Left lung (tissue), 4 donors: ENCODE measurements at regions not wholly inside any gene's neighbourhood (a gene's known extent, or its start where the extent isn't known, plus 50 kb on each side); places are given as distances from the start of the nearest gene placed in this dataset.

ENCODE experiments used
- ATAC-seq: fragments of 200-7000 bp; cut with Tn5 transposase; one replicate; pipeline ENCODE4 v1.9.1; 2020; ENCODE audit warnings: moderate library complexity
- DNase-seq, 4 donors: peaks; one replicate each; pipeline ENCODE4 v3.0.0-alpha.2; 2013 to 2020
- H3K27ac ChIP-seq, 2 donors: fragments of 200-600 bp; sonication (generic) in 1 of 2; one replicate each; pipeline versions ENCODE4 v1.5.0 to v1.8.0; 2020 to 2021
- H3K27me3 ChIP-seq, 2 donors: fragments of 200-600 bp; sonication (generic) in 1 of 2; one replicate each; pipeline versions ENCODE4 v1.5.0 to v1.8.0; 2020 to 2021
- H3K36me3 ChIP-seq, 2 donors: fragments of 200-600 bp; sonication (generic) in 1 of 2; one replicate each; pipeline versions ENCODE4 v1.5.0 to v1.8.0; 2020 to 2021
- H3K4me1 ChIP-seq, 2 donors: fragments of 200-600 bp; one replicate each; pipeline ENCODE4 v1.8.0; 2021
- H3K4me3 ChIP-seq, 2 donors: fragments of 200-600 bp; sonication (generic) in 1 of 2; one replicate each; pipeline versions ENCODE4 v1.5.0 to v1.8.0; 2020 to 2021; ENCODE audit warnings: mild to moderate bottlenecking in 1 of 2
- H3K9me3 ChIP-seq, 2 donors: fragments of 200-600 bp; sonication (generic) in 1 of 2; one replicate each; pipeline versions ENCODE4 v1.5.0 to v1.8.0; 2020 to 2021
- intact Hi-C, 2 donors: fragments of 100-400 bp; cut with DNase I; formaldehyde crosslinking; loops; one replicate each; pipeline versions ENCODE4 v1.11.2 to v1.14.2; 2022
- TF ChIP-seq, protein P1 (sequence below), 2 donors: fragments of 200-600 bp; sonication (generic) in 1 of 2; IDR thresholded peaks; one replicate each; pipeline versions ENCODE4 v1.5.0 to v1.8.0; 2021; ENCODE audit warnings: antibody characterized with exemption in 2 of 2
- donor health status: DM: no; HTN: yes; CAD: no.
- donor health status: DM: no; HTN: no; CAD: no.

DNA sequence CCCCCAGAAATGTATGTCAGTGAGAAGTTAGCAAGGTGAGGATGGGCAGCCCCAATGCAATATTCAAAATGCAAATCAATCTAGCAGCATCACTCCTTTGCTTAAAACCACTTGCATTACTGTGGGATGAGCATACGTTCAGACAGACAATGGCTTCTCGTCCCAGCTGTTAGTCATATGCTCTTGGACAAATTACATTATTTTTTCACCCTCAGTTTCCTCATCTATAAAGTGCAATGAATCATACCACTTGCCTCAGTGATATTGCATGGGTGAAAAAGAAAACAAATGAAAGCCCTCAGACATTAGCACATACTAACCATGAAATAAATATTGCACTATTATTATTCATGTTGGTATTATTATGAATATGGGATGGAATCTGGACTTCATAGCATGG, 132.3 kb downstream of the C12orf75 start:
- TF ChIP-seq, protein P1, sequence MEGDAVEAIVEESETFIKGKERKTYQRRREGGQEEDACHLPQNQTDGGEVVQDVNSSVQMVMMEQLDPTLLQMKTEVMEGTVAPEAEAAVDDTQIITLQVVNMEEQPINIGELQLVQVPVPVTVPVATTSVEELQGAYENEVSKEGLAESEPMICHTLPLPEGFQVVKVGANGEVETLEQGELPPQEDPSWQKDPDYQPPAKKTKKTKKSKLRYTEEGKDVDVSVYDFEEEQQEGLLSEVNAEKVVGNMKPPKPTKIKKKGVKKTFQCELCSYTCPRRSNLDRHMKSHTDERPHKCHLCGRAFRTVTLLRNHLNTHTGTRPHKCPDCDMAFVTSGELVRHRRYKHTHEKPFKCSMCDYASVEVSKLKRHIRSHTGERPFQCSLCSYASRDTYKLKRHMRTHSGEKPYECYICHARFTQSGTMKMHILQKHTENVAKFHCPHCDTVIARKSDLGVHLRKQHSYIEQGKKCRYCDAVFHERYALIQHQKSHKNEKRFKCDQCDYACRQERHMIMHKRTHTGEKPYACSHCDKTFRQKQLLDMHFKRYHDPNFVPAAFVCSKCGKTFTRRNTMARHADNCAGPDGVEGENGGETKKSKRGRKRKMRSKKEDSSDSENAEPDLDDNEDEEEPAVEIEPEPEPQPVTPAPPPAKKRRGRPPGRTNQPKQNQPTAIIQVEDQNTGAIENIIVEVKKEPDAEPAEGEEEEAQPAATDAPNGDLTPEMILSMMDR (IDR thresholded peaks at IDR 0.05) = no peak
- Histone ChIP-seq H3K4me1 (no peaks in the 10 kb centered on the region), H3K36me3 (no peaks in the 10 kb centered on the region), H3K27me3 (no peaks in the 10 kb centered on the region), H3K27ac (no peak overlapping the region), H3K9me3 (peaks cover 0 to 2% of the 10 kb centered on the region in 2 donors), H3K4me3 (no peak overlapping the region)
- intact Hi-C loops = no loop called here
- DNase-seq (no peak), ATAC-seq (no peak)

DNA sequence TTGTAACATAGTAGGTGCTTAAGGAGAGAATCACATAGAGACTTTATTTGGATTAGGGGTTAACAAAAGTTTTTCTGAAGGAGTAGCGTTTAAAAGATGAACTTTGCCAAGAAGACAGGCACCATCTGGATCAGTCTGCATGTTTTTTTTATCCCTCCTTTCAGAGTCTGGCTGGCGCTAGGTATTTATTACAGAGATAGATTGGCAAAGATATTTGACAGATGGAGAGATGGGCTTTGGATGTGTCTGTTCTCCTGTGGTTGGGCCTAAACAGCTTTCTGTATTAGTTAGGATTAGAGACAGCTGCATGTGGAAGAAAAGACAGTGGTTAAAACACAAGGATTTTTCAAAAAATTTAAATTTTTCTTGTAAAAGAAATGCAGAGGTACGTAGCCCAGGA, 133.9 kb downstream of the C12orf75 start:
- no peaks in the 10 kb centered on the region for H3K27me3 ChIP-seq
- intact Hi-C loops = no loop called here
- no peaks in the 10 kb centered on the region for H3K36me3 ChIP-seq
- TF ChIP-seq, protein P1 (IDR thresholded peaks at IDR 0.05) = no peak
- H3K27ac ChIP-seq = no peak overlapping the region
- DNase-seq (no peak), ATAC-seq (no peak)
- H3K4me3 ChIP-seq = no peak overlapping the region
- no peaks in the 10 kb centered on the region for H3K4me1 ChIP-seq
- no peaks in the 10 kb centered on the region for H3K9me3 ChIP-seq

DNA sequence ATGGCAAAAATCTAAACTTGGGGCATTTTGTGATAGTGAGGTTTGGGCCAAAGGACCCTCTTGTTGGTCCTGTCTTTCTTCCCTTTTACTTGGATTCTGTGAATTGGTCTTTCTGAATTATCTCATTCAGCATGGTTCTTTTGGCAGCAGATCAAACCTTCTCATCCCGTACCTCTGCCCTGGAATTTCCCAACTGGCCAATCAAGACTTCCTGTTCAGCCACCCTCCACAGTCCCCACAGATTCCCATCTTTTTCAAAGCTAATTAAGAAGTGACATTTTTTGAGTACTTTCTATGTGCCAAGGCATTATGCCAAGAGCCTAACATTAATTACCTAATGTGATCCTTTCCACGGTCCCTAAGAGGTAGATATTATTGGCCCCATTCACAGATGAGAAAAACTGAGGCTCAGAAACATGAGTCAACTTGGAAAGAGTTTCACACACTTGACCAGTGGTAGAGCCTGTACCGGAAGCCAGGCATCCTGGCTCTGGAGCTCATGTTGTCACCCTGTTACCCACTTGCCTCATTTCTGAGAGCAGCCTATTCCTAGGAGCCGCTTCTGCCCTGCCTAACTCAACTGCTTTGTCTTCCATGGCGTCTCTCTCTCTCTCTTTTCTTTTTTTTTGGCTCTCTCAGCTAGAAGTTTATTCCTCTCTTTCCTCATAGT, 135.9 kb downstream of the C12orf75 start:
- no peak overlapping the region for H3K27ac ChIP-seq
- no peaks in the 10 kb centered on the region for H3K9me3 ChIP-seq
- H3K4me1 ChIP-seq = no peaks in the 10 kb centered on the region
- TF ChIP-seq, protein P1 (IDR thresholded peaks at IDR 0.05) = no peak
- no peak overlapping the region for H3K4me3 ChIP-seq
- no peaks in the 10 kb centered on the region for H3K36me3 ChIP-seq
- no peaks in the 10 kb centered on the region for H3K27me3 ChIP-seq
- no peak for DNase-seq
- intact Hi-C loops = no loop called here
- no peak for ATAC-seq

DNA sequence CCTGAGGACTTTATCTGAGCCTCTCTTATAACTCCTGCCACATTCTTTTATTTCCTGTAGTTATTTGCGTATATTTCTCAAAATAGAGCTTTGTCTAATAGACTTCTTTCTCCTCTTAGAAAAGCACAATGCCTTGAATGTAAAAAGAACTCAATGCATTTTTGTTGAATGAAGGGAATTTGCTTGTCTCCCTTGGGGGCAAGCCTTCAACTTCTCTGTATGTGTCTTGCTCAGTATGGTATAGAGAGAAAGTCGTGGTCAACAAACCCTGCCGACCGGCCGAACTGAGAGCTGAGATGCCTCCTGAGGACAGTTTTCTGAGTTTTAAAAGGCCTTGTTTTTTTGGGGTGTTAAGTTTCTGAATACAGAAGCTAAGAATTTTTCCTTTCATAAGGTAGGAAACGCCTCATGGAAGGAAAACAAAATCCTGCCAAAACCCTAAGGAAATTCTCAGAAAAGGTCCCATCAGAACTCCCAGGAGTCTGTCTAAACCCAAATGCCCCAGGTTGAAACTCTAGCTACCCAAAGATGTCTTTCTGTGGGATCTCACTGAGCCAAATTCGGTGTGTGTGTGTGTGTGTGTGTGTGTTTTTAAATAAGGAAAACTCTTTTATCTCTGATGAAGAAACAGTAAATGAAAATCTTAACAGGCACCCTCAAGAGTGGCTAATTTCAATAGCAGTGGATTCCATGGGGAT, 136.6 kb downstream of the C12orf75 start:
- DNase-seq (no peak), ATAC-seq (no peak)
- intact Hi-C loops = no loop called here
- H3K4me1 ChIP-seq = no peaks in the 10 kb centered on the region
- no peaks in the 10 kb centered on the region for H3K9me3 ChIP-seq
- H3K36me3 ChIP-seq = no peaks in the 10 kb centered on the region
- TF ChIP-seq, protein P1 (IDR thresholded peaks at IDR 0.05) = no peak
- H3K4me3 ChIP-seq = no peak overlapping the region
- no peaks in the 10 kb centered on the region for H3K27me3 ChIP-seq
- H3K27ac ChIP-seq = peak overlapping the region in 1 of 2 donors; percentile 45

DNA sequence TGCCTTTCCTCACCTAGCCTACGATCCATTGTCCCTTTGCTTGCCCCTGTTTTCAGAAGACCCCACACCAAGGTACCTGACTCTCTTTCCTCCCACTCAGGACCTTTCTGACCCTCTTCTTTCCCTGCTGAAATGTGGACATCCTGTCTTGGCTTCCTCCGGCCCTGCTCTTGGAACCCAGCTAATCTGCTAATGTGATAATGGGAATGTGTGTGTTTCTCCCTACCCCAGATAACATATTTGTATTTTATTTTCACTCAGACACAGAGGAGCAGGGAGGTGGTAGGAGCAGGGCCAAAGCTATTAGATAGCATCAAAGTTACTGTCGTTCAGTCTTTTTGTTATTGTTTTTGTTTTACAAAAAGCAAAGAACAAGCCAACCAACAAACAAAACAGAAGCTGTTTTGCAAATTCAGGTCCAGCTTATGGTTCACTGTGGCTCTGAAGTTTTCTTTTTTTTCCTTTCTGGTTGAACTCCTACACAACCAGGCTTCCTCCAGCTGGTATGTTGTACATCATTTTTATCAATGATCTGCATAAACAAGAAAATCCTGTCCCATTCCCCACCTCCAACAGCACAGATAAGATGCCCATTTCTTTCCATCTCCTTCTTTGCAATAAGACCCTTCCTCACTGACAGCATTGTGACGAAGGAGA, 137.3 kb downstream of the C12orf75 start:
- Histone ChIP-seq H3K4me1 (no peaks in the 10 kb centered on the region), H3K27me3 (no peaks in the 10 kb centered on the region), H3K36me3 (no peaks in the 10 kb centered on the region), H3K27ac (peak overlapping the region in 1 of 2 donors; percentile 45), H3K9me3 (no peaks in the 10 kb centered on the region), H3K4me3 (no peak overlapping the region)
- ATAC-seq = no peak
- TF ChIP-seq, protein P1 (IDR thresholded peaks at IDR 0.05) = no peak
- no peak for DNase-seq
- intact Hi-C loops = no loop called here
